ENCODE measurements at regions not wholly inside any gene's neighbourhood (a gene's known extent, or its start where the extent isn't known, plus 50 kb on each side); places are given as distances from the start of the nearest gene placed in this dataset.

GRCh38 chr12:20278276-20278675 lies 90.1 kb upstream of the PDE3A start:
- H3K4me1 Mint-ChIP-seq (ENCODE audit: low read depth) = no peaks in the 10 kb centered on the region
- H3K36me3 Mint-ChIP-seq (ENCODE audit: low read depth) = no peaks in the 10 kb centered on the region
- no peaks in the 10 kb centered on the region for H3K27me3 Mint-ChIP-seq (ENCODE audit: insufficient read depth)
- H3K9me3 Mint-ChIP-seq = peaks cover 3% of the 10 kb centered on the region; the same call in 1 of the 2 replicates
- no peak overlapping the region for H3K4me3 Mint-ChIP-seq
- no peak overlapping the region for H3K27ac Mint-ChIP-seq
- no peak for DNase-seq
- no peak for TF ChIP-seq CTCF (IDR thresholded peaks at IDR 0.05)

DNA sequence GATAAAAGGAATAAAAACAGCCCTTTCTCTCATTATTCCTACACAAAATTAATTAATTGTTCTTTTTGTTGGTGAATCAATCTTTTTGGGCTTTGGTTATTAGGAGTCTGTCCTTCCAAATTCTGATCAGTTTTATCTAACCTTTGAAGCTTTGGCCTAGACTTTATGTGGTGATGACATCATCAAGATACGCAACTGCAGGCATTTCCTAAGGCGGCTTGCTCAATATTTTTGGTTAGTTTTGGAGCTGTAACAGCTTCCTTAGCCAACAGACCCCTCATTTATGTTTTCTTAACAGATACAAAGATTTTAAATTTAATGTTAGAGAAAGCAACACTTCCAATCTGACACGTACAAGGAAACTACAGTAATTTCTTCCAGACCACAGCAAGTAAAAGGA lies 87.8 kb upstream of the PDE3A start:
- TF ChIP-seq CTCF (IDR thresholded peaks at IDR 0.05) = no peak
- Mint-ChIP-seq H3K9me3 (peaks cover 3% of the 10 kb centered on the region; the same call in 1 of the 2 replicates), H3K27me3 (ENCODE audit: insufficient read depth) (no peaks in the 10 kb centered on the region), H3K4me1 (ENCODE audit: low read depth) (no peaks in the 10 kb centered on the region), H3K4me3 (no peak overlapping the region), H3K36me3 (ENCODE audit: low read depth) (no peaks in the 10 kb centered on the region), H3K27ac (no peak overlapping the region)
- DNase-seq = no peak

DNA sequence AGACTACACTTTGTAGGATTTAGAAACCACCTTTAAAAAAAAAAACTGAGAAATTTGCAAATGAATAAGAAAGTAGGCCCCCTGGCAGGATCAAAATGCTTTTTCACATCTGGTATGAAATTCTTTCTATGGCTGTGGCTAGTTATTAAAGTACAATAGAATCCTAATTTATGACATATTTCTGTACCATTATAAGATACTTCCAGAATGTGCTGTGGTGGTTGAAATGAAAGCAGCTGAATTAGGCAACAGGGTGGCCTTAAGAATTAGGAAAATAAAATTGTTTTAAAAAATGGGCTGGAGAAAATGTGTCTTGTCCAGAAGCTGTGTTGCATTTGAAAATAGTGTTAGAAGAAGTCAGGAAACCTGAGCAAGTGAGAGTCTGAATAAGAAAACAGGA lies 85.9 kb upstream of the PDE3A start:
- peaks cover 4% of the 10 kb centered on the region; the same call in 1 of the 2 replicates for H3K36me3 Mint-ChIP-seq (ENCODE audit: low read depth)
- no peak overlapping the region for H3K27ac Mint-ChIP-seq
- peaks cover 11% of the 10 kb centered on the region for H3K9me3 Mint-ChIP-seq
- H3K27me3 Mint-ChIP-seq (ENCODE audit: insufficient read depth) = peaks cover 3% of the 10 kb centered on the region; the same call in 1 of the 2 replicates
- TF ChIP-seq CTCF (IDR thresholded peaks at IDR 0.05) = no peak
- no peaks in the 10 kb centered on the region for H3K4me1 Mint-ChIP-seq (ENCODE audit: low read depth)
- DNase-seq = no peak
- H3K4me3 Mint-ChIP-seq = no peak overlapping the region

GRCh38 chr12:20283482-20283881 lies 84.9 kb upstream of the PDE3A start:
- Mint-ChIP-seq H3K27me3 (ENCODE audit: insufficient read depth) (peaks cover 3% of the 10 kb centered on the region; the same call in 1 of the 2 replicates), H3K9me3 (peaks cover 14% of the 10 kb centered on the region), H3K4me1 (ENCODE audit: low read depth) (no peaks in the 10 kb centered on the region), H3K4me3 (no peak overlapping the region), H3K36me3 (ENCODE audit: low read depth) (peaks cover 4% of the 10 kb centered on the region; the same call in 1 of the 2 replicates), H3K27ac (no peak overlapping the region)
- no peak for TF ChIP-seq CTCF (IDR thresholded peaks at IDR 0.05)
- DNase-seq = no peak

- H3K9me3 Mint-ChIP-seq = peaks cover 35% of the 10 kb centered on the region
- H3K36me3 Mint-ChIP-seq (ENCODE audit: low read depth) = peaks cover 4% of the 10 kb centered on the region; the same call in 1 of the 2 replicates
- no peaks in the 10 kb centered on the region for H3K4me1 Mint-ChIP-seq (ENCODE audit: low read depth)
- H3K27ac Mint-ChIP-seq = no peak overlapping the region
- no peak for DNase-seq
- no peak for TF ChIP-seq CTCF (IDR thresholded peaks at IDR 0.05)
- peaks cover 3% of the 10 kb centered on the region; the same call in 1 of the 2 replicates for H3K27me3 Mint-ChIP-seq (ENCODE audit: insufficient read depth)
- H3K4me3 Mint-ChIP-seq = no peak overlapping the region
Observed at GRCh38 chr12:20289520-20289919, 78.8 kb upstream of the PDE3A start.

DNA sequence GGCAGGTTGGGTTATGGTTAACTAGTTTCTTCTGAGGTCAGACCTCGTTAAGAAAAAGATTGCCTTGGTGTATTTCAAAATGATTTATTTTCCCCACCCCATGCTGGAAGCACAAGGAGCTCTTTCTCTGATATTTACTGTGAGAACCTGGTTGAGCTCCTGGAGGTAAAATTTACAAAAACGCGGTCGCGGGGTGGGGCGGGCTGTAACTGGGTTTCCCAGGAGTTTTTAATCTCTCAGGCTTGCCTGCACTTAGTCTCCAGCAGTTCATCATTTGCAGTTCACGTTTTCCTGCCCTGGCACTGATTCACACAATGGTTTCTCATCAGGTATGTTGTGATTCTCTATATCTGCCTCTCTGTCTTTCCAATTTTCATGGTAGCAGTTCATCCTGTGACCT lies 67.9 kb upstream of the PDE3A start:
- no peaks in the 10 kb centered on the region for H3K4me1 Mint-ChIP-seq (ENCODE audit: low read depth)
- H3K36me3 Mint-ChIP-seq (ENCODE audit: low read depth) = no peaks in the 10 kb centered on the region
- DNase-seq = no peak
- no peak overlapping the region for H3K27ac Mint-ChIP-seq
- no peak for TF ChIP-seq CTCF (IDR thresholded peaks at IDR 0.05)
- H3K27me3 Mint-ChIP-seq (ENCODE audit: insufficient read depth) = no peaks in the 10 kb centered on the region; the same call in 1 of the 2 replicates
- peaks cover 59% of the 10 kb centered on the region for H3K9me3 Mint-ChIP-seq
- no peak overlapping the region for H3K4me3 Mint-ChIP-seq
